Omental fat pad (tissue), 3 donors: ENCODE measurements at regions not wholly inside any gene's neighbourhood (a gene's known extent, or its start where the extent isn't known, plus 50 kb on each side); places are given as distances from the start of the nearest gene placed in this dataset.
A peak's percentile ranks its signal among the peaks of the same experiment; 100 is the strongest.

Experiments used
- ATAC-seq: fragments of 150-250 bp; one replicate; pipeline ENCODE4 v1.9.1; 2016; ENCODE audit warnings: mild to moderate bottlenecking, moderate library complexity; ENCODE audit not compliant: low FRiP score
- DNase-seq: peaks from one replicate; pipeline ENCODE4 v3.0.0-alpha.2; 2019; ENCODE audit warnings: low spot score
- TF ChIP-seq, protein P1 (sequence below), 3 donors: fragments of 450-650 bp; IDR thresholded peaks; one replicate each; pipeline ENCODE4 v1.5.1; 2016 to 2017; ENCODE audit warnings: antibody characterized with exemption in 3 of 3, mild to moderate bottlenecking in 3 of 3, moderate library complexity in 2 of 3

DNA sequence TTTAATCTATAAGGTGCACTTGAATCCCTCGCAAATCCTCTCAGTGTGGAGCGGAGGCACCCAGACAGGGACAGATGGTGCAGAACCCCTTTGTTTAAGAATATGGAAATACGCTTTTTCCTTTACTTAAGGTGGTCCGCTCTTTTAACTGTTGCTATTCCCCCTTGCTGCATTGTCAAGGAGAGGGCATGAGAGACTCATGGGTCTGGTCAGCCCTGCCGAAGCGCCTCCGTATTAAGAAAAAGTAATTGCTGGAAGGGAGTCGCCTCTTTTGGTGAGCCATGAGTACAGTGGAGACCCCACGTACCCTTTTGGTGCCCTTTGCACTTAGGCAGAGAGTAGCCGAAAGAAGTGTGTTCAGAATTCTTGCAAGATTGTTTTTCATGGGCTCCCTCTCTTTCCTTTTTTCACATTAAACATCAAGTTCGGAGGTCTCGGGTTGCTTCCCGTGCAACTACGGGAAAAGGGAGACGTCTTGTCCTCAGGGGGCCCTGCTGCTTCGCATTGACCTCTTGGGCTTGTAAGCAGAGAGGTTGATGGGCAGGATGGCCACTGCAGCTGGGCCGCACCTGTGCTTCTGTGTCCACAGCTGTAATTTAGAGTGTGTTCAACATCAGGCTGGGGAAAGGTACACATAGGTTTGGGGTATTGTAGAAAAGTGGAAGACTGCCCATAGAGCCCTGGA is 109.6 kb downstream of the SPRY1 start:
- TF ChIP-seq, protein P1, sequence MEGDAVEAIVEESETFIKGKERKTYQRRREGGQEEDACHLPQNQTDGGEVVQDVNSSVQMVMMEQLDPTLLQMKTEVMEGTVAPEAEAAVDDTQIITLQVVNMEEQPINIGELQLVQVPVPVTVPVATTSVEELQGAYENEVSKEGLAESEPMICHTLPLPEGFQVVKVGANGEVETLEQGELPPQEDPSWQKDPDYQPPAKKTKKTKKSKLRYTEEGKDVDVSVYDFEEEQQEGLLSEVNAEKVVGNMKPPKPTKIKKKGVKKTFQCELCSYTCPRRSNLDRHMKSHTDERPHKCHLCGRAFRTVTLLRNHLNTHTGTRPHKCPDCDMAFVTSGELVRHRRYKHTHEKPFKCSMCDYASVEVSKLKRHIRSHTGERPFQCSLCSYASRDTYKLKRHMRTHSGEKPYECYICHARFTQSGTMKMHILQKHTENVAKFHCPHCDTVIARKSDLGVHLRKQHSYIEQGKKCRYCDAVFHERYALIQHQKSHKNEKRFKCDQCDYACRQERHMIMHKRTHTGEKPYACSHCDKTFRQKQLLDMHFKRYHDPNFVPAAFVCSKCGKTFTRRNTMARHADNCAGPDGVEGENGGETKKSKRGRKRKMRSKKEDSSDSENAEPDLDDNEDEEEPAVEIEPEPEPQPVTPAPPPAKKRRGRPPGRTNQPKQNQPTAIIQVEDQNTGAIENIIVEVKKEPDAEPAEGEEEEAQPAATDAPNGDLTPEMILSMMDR (IDR thresholded peaks at IDR 0.05), result no peak
- DNase-seq (no peak), ATAC-seq (peak; percentile 10)

DNA sequence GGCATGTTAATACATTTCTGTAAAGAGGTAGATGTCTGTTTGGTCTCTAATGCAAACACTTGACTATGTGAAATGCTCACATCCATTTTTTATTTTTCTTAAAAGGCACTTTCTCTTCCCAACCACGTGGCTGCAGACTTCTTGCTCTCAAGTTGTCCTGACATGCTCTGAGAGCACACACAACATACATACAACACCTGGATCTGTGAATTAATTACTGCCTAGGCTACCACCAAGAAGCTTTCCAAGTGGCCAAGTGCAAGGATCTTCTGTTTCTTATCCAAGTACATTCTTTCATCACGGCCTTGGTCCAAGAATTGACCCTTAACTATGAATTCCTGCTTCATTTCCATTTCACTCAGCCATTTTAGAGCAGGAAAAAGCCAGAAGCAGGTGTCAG is 110.8 kb downstream of the SPRY1 start:
- DNase-seq (no peak), ATAC-seq (no peak)
- TF ChIP-seq, protein P1 (IDR thresholded peaks at IDR 0.05), result no peak

DNA sequence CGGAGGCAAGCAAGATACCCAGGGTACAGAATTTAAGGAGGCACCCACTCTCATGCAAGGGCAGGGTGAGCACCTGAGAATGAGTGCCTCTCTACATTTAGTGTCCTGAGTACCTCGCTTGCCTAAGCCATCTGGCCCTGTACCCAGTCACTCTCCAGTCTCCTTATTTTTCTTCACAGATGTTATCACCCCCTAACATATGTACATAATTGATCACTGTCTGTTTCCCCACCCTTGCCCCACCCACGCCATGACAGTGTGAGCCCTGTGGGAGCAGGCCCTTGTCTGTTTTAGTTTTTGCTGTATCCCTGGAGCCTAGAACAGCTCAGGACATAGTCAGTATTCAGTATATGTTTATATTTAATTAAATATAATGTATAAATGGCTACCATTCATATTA is 113.6 kb downstream of the SPRY1 start:
- ATAC-seq (no peak), DNase-seq (no peak)
- TF ChIP-seq, protein P1 (IDR thresholded peaks at IDR 0.05), result no peak

DNA sequence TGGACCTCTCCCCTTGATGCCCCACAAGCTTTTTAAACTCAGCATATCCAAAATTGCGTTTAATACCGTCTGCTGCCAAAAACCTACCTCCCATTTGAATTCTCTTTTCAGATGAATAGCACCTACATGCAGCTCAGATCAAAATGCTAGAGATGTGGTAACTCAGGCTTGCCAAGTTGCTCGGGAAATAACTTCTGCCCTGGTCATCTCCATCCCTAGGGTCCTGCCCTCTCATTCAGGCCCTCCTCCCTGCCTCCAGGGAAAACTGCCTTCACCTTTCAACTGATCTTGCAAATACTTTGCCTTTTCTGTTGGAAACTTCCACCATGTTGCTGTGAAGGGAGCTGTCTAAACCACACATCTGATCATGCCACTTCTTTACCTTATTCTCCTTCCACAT is 114.1 kb downstream of the SPRY1 start:
- DNase-seq (no peak), ATAC-seq (no peak)
- TF ChIP-seq, protein P1 (IDR thresholded peaks at IDR 0.05), result no peak

DNA sequence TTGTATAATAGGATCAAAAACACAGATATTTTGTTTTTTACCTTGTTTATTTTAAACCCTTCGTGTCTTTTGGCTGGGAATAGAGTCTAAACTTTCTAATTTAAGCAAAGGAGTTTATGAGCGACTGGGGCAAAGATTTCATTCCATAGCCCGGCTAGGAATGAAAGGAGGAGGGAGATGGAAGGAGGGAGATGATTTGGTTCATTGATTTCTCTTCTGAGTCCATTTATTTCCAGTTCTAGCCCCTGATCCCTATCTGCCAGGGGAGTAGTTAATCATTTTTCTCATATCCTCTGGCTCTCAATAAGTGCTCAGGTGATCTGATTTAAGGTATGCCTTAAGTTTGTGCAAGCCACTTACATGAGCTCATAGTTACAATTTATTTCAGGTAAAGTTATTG is 120.0 kb downstream of the SPRY1 start:
- DNase-seq (no peak), ATAC-seq (no peak)
- TF ChIP-seq, protein P1 (IDR thresholded peaks at IDR 0.05), result no peak

DNA sequence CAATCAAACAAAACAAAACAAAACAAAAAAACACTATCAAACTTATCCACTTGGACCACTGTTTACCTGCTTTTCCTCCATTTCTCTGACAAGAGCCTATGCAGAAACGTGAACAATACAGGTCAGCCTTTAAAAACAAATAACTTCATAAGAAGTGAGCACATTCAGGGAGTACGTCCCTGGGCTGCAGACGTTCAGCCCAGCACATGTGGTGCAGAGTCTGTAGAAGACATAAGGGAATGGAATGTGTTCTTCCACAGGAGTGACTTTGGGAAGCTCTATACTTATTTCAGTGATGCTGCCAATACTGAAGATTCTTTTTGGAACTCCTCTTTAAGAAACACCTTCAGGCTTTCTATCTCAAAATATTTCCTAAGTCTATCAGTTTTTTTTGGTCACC is 120.6 kb downstream of the SPRY1 start:
- DNase-seq (no peak), ATAC-seq (no peak)
- TF ChIP-seq, protein P1 (IDR thresholded peaks at IDR 0.05), result no peak

DNA sequence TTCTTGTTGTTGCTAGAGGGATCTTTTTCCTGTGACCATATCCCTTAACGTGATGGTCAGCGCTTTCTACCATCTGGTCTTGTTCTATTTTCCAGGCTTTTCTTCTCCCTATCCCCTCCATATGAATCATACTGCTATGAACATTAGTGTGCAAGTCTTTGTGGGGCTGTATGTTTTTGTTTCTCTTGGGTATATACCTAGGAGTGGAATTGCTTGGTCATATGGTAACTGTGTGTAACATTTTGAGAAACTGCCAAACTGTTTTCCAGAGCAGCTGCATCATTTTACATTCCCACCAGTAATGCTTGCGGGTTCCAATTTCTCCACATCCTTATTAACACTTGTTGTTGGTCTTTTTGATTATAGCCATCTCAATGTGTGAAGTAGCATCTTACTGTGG is 121.4 kb downstream of the SPRY1 start:
- no peak for DNase-seq
- ATAC-seq, result no peak
- TF ChIP-seq, protein P1 (IDR thresholded peaks at IDR 0.05), result no peak
